ENCODE measurements at regions not wholly inside any gene's neighbourhood (a gene's known extent, or its start where the extent isn't known, plus 50 kb on each side); places are given as distances from the start of the nearest gene placed in this dataset.

- TF ChIP-seq CTCF (IDR thresholded peaks at IDR 0.05) (no peak), POLR2A (IDR thresholded peaks at IDR 0.05) (no peak)
- intact Hi-C loops (cut with DNase I), result no loop called here
- no peaks in the 10 kb centered on the region for H3K27me3 ChIP-seq
- H3K27ac ChIP-seq, result no peak overlapping the region
- H3K9me3 ChIP-seq, result no peaks in the 10 kb centered on the region
- no peak overlapping the region for H3K4me3 ChIP-seq
- H3K4me1 ChIP-seq, result no peaks in the 10 kb centered on the region
- DNase-seq, result no peak
- H3K36me3 ChIP-seq (replicated peaks in 1 of 2; ENCODE audit: insufficient read depth in 1 of 2, low read depth in 2 of 2), result no peaks in the 10 kb centered on the region
- WGBS, 2 donors, result 80 to 85% methylated on average over 3 of the region's 3 CpGs
- ATAC-seq, result no peak
Observed at GRCh38 chr14:77990337-77990736, 179.8 kb upstream of the NRXN3 start.

- H3K27me3 ChIP-seq, result no peaks in the 10 kb centered on the region
- intact Hi-C loops (cut with DNase I), result no loop called here
- no peaks in the 10 kb centered on the region for H3K36me3 ChIP-seq (replicated peaks in 1 of 2; ENCODE audit: insufficient read depth in 1 of 2, low read depth in 2 of 2)
- no peak overlapping the region for H3K4me3 ChIP-seq
- no peak for ATAC-seq
- TF ChIP-seq CTCF (IDR thresholded peaks at IDR 0.05), result peak in 3 of 7 experiments; percentile 18 to 38 (median 24)
- no peak for TF ChIP-seq POLR2A (IDR thresholded peaks at IDR 0.05)
- H3K9me3 ChIP-seq, result no peaks in the 10 kb centered on the region
- DNase-seq, result peak in 1 of 4 donors; percentile 25
- no peak overlapping the region for H3K27ac ChIP-seq
- H3K4me1 ChIP-seq, result no peaks in the 10 kb centered on the region
- 35 to 45% methylated on average over 4 of the region's 4 CpGs for WGBS, 2 donors
Observed at GRCh38 chr14:77991128-77991772, 178.9 kb upstream of the NRXN3 start.

GRCh38 chr14:78005325-78005724 is 164.8 kb upstream of the NRXN3 start:
- peaks cover 0 to 12% (median 0%) of the 10 kb centered on the region in 3 donors for H3K9me3 ChIP-seq
- no peak for TF ChIP-seq CTCF (IDR thresholded peaks at IDR 0.05)
- no peak for TF ChIP-seq POLR2A (IDR thresholded peaks at IDR 0.05)
- 20 to 38% methylated on average over 1 of the region's 1 CpG for WGBS, 2 donors
- ATAC-seq (no peak), DNase-seq (no peak)
- H3K27me3 ChIP-seq, result no peaks in the 10 kb centered on the region
- H3K4me1 ChIP-seq, result no peaks in the 10 kb centered on the region
- no peak overlapping the region for H3K27ac ChIP-seq
- no peak overlapping the region for H3K4me3 ChIP-seq
- no peaks in the 10 kb centered on the region for H3K36me3 ChIP-seq (replicated peaks in 1 of 2; ENCODE audit: insufficient read depth in 1 of 2, low read depth in 2 of 2)
- intact Hi-C loops (cut with DNase I), result no loop called here

GRCh38 chr14:78007160-78007559 is 163.0 kb upstream of the NRXN3 start:
- intact Hi-C loops (cut with DNase I), result no loop called here

More at GRCh38 chr14:78007160-78007559, 163.0 kb upstream of the NRXN3 start:
- WGBS, 2 donors, result 57 to 59% methylated on average over 3 of the region's 3 CpGs
- Histone ChIP-seq H3K27me3 (no peaks in the 10 kb centered on the region), H3K36me3 (replicated peaks in 1 of 2; ENCODE audit: insufficient read depth in 1 of 2, low read depth in 2 of 2) (no peaks in the 10 kb centered on the region), H3K9me3 (no peaks in the 10 kb centered on the region), H3K4me3 (no peak overlapping the region), H3K27ac (no peak overlapping the region), H3K4me1 (no peaks in the 10 kb centered on the region)
- ATAC-seq (no peak), DNase-seq (no peak)
- TF ChIP-seq POLR2A (IDR thresholded peaks at IDR 0.05) (no peak), CTCF (IDR thresholded peaks at IDR 0.05) (no peak)

Data from body of pancreas (tissue), 4 donors.